ENCODE measurements at regions not wholly inside any gene's neighbourhood (a gene's known extent, or its start where the extent isn't known, plus 50 kb on each side); places are given as distances from the start of the nearest gene placed in this dataset.

DNA sequence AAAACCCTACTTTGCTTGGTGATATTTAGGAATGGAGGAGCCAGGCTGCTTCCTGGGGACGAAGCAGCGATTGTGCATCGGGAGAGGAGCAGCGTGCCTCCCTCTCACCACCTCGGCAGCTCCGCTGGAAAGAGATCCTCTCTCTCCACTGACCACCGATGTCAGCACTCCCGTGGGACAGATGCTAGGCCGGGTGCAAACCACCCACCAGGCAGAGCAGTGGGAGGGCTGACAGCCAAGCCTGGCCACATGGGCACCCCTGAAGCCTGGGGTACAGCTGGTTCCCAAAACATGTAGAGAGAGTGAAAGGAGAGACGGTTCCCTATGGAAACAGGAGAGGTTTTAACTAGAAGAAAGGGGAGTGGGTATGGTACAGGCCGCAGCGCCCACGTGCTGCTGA lies 220.0 kb downstream of the ANKRD60 start:
- TF ChIP-seq, protein P1, sequence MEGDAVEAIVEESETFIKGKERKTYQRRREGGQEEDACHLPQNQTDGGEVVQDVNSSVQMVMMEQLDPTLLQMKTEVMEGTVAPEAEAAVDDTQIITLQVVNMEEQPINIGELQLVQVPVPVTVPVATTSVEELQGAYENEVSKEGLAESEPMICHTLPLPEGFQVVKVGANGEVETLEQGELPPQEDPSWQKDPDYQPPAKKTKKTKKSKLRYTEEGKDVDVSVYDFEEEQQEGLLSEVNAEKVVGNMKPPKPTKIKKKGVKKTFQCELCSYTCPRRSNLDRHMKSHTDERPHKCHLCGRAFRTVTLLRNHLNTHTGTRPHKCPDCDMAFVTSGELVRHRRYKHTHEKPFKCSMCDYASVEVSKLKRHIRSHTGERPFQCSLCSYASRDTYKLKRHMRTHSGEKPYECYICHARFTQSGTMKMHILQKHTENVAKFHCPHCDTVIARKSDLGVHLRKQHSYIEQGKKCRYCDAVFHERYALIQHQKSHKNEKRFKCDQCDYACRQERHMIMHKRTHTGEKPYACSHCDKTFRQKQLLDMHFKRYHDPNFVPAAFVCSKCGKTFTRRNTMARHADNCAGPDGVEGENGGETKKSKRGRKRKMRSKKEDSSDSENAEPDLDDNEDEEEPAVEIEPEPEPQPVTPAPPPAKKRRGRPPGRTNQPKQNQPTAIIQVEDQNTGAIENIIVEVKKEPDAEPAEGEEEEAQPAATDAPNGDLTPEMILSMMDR (IDR thresholded peaks at IDR 0.05; ENCODE audit: low read depth, low read length) = no peak
- no peak for TF ChIP-seq EZH2phosphoT487 (IDR thresholded peaks at IDR 0.05; ENCODE audit: low read depth)
